ENCODE measurements at regions not wholly inside any gene's neighbourhood (a gene's known extent, or its start where the extent isn't known, plus 50 kb on each side); places are given as distances from the start of the nearest gene placed in this dataset.
A peak's percentile ranks its signal among the peaks of the same experiment; 100 is the strongest.

DNA sequence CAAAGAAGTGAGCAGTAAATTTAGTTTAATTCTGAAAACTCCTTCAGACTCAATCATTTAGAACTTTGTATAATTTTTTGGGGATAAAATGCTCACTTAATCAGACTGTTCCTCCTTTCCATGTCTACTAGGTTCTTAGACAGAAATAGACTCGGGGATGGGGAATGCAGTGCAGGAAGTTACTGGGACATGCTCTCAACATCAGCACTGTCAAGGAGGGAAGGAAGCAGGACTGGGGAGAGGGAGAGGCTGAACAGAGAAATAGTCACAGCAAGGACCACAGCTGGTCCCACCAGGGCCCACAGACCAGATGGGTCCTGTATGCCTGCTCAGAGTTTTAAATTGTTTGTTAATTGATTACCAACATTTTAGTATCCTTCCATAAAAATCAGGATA lies 310.1 kb upstream of the MSX2 start:
- DNase-seq, result no peak

DNA sequence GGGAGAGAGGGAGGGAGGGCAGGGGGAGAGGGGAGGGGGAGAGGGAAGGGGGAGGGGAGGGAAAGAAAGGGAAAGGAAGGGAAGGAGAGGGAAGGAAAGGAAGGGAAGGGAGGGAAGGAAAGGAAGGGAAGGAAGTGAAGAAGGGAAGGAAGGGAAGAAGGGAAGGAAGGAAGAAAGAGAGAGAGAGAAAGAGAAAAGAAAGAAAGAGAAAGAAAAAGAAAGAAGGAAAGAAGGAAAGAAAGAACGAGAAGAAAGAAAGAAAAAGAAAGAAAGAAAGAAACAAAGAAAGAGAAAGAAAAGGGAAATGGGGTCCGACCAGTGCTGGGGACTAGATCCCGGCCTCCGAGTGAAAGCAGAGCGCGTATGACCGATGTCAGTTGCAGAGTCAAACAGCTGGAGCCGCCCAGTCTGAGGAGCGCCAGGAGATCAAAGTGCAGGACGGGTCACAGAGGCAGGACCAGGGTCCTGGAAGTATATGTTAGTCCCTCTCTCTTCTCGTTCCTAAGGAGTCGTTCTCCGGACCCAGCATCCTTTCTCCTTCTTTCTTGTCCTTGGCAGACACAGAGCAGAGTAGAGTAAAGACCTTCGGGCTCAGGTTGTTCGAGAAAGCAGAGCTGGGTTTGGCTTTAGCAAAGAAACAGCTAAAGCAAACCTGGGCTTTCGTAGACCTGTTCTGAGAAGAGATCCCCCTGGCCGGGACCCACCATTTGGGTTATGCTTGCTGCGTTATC lies 305.4 kb upstream of the MSX2 start:
- no peak for DNase-seq

DNA sequence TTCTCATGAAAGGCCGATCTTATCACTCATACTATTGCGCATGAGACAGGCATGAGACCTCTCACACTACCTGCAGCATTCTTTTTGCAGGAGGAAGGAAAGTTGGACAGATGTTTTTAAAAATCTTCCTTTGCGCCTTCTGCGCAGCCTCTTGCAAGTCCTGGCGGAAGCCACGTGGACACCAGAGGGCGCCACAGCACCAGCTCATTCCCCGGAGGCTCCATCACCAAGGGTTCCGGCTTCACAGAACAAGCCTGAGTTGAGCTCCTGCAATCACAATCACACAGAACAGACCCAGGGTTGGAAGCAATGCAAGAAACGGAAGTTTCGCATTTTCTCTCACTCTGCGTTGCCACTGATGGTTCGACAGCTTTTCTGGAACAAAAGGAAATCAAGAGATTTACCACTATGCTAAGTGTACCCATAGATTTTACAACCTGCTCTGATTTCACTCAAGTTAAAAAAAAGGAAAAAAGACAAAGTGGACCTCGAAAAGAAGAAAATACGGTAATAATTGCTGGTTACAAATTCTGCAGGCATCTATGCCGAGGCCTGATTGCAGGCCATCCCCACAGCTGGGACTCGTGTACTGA lies 304.7 kb upstream of the MSX2 start:
- peak; percentile 85 for DNase-seq

DNA sequence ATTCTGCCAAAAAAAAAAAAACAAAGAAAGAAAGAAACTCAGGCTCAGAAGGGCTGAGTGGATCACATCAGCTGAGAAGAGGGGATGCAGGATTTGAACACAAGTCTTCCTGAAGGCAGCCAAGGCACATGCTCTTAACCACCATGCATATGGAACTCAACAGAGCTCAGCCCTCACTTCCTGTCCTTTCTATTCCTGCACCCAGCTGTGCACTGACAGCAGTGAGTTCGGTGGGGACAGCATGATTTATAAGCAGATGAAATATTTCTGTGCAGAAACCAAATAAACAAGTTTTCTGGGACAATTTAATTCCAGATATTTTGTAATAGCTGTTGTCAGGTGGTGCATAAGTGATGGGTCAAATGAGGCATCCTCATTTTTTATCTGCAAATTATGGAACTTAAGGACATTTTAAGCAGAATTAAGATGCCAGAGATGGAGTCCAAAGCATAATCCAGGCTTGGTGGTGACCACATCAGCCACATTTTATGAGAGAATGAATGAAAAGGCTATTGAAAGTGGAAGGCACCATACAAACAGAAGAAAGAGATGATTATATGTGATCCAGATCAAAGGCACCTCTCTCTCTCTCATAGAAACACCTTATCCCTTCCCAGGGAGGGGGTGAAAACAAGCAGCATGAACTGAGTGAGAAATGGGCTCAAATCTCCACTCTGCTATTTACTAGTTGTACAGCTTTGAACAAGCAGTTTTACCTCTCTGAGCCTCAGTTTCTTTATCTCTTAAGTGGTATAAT lies 303.6 kb upstream of the MSX2 start:
- DNase-seq, result no peak

DNA sequence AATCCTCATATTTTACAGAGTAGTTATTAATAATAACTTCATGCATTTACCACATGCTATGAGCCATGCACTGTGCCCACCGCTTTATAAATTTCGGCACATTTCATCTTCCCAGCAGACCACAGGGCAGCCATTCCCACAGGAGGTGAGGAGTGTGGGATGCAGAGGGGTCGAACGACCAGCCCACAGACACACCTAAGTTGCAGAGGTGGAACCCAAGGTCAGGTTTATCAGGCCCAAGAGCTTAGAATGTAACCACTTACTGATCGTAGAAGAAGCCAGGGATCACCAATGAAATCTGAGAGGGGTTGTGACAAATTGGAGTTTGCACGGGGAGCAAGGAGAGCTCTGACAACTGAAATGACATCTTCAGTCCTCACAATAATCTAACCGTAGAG lies 303.0 kb upstream of the MSX2 start:
- DNase-seq, result no peak

DNA sequence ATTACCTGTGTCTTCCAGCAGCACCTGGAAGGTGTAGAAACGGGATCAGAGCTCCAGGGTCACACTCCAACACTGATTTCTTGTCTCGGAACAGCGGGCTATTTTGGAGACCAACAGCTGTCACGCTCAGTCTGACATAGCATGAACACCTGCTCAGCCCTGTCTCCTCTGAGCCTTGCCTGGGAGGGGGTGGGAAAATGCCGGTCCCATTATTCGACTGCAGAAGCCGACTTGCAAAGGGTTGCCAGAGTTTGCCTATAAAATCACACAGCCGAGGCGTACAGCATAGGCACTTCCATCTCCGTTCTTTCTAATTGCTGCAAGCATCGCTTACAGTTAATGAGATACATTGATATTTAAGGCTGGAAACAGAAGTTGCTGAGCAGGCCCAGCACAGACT lies 300.8 kb upstream of the MSX2 start:
- DNase-seq, result no peak

DNA sequence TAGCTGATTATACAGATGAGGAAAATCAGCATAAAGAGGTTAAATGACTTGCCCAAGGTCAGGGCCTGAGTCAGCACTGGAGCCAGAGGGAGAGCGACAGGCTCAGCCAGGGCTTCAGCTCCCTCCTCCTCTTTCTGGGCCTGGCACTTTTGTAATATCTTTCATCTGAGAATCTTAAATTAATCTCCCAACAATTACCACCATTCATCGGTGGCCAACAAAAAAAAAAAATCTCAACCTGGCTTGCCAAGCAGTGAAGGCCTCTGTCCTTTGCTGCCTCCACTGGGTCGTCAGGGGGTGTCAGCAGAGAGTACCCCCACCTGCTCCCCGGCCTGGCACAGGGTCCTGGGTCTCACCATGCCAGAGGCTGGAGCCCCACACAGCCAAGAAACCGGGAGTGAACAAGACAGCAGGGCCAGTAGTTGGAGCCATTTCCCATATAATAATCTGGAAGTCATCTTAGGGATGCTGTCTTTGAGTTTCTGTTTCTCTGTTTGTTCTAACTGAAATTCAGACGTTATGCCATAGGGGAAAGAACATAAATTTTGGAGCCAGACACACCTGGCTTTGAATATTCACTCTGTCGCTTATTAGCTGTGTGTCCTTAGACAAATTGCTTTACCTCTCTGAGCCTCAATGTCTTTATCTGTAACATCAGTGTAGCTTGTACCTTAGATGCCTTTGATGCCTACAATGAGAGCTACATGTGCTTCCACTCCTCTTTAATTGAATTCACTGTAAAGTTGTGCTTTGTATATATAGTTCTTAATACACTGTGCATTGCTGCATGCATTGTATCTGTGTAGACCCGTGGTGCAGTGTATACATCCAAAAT lies 299.9 kb upstream of the MSX2 start:
- no peak for DNase-seq

DNA sequence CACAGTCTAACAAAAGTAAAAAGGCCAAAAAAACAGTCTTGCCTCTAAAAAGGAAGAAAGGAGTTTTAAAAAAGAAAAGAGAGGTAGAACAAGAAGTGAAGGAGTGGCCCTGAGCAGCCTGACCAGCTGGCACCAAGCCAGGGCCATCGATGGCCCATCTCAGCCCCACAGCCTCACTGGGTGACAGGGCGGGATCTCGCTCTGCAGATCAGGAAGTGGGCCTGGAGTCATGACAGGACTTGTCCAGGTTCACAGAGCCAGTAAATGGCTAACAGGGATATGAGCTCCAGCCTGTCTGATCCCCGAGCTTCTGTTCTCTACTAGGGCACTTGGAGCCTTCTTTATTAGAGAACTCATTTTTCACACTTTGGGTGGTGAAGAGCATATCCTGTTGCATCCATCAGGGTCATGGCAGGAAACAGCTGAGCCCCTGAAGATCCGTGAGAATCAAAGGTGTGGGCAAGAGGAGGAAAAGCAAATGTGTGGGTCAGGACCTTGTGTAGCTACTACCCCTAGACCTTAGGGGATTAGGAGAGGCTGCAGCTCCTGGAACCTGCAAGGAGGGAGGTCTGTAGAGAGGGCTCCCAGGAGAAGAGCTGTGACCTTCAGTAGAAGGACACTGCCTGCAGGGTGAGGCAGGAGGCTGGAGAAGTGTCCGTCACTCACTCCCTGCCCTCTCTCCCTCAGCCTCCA lies 299.0 kb upstream of the MSX2 start:
- DNase-seq, result no peak

DNA sequence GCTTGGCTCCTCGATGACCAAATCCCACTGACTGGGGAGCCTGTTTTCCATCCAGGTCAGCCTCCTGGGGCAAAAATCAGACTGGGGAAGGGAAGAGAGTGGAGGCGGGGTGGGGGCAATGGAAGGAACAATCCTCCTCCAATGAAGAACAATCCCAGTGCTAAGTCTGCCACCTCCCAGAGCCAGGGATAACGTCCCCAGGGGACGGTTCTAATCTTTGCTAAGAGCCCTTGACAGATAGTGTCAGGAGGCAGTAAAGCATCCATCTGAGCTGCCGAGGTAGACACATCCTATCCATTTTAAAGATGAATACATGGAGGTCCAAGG lies 298.5 kb upstream of the MSX2 start:
- DNase-seq, result no peak

DNA sequence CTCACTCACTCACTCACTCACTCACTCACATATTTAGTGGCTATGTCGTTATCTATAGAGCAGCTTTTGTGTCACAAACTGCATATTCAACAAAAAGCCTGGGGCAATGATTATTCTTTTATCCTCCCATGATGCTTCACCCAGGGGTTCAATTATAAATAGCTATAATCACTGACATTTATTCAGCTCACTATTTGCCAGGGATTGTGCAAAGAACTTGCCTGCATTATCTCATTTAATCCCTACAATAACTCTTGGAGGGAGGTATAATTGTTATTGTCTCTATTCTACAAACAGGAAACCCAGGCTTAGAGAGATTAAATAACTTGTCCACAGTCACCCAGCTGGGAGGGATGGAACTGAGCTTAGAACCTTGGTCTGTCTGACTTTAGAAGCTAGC lies 298.0 kb upstream of the MSX2 start:
- DNase-seq, result no peak

DNA sequence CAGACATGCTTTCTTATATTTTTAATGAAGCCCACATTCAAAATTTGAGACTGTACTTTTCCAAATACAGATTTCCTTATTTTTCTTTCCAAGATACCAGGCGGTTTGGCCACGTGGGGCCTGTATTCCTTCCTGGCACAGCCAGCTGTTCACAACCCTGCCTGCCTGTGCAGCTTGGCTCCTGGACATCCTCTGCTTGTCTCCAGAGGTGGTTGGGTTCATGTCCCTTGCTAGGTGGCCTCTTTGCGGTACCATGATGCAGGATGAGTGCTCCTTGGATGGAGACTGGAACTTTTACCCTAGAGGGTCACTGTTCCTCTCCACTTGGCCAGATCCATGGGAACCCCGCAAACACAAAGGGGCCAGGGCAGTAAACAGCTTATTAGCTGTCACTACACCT lies 297.5 kb upstream of the MSX2 start:
- DNase-seq, result no peak

DNA sequence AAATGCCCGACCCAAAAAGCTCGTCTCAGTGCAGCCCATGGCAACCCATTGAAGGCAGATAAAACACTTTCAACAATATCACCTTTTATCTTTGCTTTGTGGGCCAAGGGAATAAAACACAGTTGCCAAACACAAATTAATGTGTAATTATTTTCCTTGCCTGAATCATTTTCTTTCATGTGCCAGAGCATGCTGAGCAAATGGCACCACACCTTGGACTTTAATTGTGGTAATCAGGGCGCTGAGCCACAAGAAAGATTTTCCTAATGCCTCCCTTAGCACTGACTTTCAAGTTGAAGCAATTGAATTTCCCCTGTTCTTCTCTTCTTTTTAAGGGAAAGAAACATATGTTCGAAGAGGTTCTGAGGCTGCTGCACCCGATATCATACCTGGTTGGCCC lies 297.1 kb upstream of the MSX2 start:
- DNase-seq, result no peak

DNA sequence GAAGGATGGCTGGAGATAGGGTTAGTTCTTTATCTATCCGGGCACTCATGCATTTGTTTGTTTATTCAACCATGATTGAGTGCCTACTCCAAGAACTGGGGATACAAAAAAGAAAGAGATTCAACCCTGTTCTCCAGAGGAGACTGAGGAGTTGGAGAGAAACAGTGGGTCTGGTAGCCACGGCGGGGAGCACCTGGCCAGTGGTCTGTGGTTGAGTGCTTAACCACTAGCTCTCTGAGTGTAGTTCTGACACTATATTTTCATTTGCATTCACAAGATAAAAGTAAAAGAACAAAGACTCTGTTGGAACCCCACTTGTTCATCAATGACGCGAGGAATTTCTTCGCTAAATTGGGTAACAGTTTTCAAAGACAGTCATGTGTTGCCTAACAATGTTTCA lies 295.5 kb upstream of the MSX2 start:
- no peak for DNase-seq

DNA sequence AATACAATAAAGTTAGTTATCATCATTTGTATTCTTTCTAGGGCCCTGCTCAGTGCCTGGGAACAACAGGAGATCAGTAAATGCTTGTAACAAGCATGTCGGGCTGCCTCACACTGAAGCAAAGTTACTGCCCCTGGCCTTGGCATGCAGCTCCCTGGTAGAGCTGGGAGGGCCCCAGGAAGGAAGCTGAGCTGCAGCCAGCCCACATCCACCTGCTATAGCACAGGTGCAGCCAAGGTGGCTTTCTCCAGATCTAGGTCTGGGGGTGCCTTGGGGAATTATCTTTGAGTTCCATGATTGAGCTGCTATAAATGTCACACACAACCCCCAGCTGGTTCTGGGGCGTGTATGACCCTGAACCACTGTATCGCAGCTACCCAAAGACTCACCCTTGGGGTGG lies 293.4 kb upstream of the MSX2 start:
- DNase-seq, result no peak

DNA sequence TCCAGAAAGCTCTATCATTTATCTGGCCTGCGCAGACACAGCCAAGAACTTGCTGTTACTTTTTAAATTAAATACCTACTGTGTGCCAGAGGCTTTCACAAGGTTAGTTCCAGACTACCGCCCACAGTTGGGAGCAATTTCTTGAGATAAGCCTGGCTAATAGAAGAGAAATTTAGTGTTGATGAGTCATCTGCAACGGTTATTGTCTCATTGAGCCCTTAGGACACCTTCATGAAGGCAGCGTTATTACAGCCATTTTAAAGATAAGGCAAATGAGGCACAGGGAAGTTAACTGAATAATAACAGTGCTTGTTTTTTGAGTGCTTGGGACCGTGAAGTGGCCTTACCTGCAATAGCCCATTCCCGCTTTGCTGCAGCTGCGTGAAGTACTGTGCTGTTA lies 292.9 kb upstream of the MSX2 start:
- DNase-seq, result no peak

DNA sequence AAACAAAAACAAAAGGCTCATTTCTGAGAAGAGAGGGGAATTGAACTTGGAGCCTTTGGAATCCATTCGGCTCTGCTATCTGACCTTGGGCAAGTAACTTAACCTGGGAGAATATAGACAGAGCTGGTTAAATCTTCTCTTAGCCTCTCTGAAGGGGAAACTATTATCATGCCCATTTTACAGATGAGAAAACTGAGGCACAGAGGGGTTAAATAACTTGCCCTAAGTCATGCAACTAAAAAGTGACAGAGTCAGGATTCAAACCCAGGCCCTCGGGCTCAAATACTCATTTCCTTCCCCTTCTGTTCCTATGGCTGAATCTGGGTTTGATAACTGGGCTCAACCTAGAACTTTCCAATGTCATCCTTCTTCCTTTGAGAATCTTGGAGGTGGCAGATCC lies 291.3 kb upstream of the MSX2 start:
- DNase-seq, result no peak

DNA sequence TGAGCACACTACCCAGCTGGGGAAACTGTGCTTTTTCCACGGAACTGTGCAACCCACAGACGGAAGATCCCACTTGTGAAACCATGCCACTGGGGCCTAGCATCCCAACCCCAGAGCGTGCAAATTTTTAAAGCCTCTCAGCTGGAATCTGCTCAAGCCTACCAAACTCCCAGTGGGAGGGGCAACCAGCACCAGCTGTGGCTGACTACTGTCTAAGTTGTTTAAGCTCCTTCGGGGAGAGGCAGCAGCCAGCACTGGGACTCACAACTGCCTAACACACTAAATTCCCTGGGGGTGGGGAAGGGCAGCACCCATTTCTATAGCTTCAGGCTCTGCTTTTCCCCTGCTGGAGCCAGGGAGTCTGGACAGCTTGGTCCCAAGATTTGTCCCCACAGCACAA lies 287.6 kb upstream of the MSX2 start:
- DNase-seq, result no peak

DNA sequence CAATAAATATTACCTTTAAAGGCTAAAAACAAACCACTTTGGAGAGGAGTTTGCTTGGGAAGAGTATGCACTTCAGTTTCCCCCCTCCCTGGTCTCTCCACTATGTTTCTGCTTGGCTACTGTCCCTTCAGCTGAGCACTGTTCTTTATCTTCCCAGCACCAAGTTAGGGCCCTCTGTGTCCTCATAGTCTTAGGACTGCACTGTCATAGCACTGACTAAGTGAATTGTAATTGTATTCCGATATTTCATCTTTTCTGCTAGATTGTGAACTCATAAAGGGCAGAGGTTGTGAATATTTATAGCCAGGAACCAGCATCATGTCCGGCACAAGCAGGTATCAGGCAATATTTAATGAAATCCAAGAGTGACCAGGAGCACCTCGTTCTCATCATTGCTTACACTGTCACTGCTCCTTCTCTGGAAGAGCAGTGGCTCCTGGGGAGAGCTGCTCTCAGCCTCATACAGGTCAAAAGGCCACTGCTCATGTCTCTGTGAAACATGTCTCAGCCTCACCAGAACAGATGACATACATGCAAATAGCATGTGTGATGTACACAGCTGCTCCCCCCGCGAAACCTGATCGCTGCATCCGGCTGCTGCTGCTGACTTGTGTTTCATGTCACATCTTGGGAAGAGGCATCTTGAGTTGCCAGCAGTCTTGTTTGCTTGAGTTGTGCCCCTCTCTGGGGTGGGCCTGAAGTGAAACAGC lies 279.7 kb upstream of the MSX2 start:
- no peak for DNase-seq

DNA sequence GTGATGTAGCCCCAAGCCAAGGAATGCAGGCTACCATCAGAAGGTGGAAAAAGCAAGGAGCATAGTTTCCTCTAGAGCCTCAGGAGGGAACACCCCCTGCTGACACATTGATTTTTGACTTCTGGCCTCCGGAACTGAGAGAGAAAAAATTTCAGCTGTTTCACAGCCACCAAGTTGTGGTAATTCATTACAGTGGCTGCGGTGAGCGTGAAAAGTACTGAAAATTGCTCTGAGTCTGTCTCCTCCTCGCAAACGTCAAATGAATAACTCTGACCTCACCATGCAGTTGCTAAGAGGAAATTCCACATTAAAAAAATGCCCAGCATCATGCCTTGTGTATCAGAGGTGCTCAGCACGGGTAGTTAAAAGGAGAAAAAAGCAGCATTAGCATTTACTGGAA lies 277.9 kb upstream of the MSX2 start:
- DNase-seq, result no peak

DNA sequence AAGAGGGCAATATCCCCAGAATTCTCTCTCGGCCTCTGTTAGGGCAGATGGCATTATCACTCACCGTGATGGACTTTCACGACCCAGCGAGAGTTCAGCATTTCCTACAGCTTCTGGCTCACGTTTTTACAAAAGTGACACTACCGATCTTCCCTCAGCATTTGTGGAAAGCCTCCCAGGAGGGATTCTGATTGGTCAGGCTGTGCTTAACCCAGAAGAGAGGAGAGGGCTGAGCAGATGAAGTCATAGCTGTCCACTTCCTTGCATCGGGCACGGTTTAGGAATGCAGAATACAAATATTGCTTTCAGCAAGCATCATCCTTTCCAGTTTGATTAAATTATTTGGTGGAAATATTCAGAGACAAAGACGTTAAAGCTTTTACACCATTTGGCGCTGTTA lies 277.4 kb upstream of the MSX2 start:
- DNase-seq, result no peak

DNA sequence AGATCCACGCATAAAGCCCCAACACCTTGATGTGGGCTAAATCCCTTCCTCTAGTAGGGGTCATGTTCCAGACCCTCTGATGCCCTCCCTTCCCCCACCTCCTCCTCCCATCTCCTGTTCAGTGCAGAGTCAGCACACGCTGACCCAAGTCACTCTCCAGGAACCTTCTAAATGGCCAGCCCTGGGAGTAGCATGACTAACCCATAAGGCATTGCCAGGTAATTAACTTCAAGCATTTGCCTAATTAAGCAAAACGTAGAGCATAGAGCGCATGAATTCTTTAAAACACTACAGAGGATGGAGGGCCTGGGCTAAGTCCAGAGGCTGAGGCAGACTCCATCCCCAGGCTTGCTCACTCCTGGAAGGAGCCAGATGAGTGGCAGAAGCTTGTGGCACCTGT lies 276.3 kb upstream of the MSX2 start:
- DNase-seq, result no peak

DNA sequence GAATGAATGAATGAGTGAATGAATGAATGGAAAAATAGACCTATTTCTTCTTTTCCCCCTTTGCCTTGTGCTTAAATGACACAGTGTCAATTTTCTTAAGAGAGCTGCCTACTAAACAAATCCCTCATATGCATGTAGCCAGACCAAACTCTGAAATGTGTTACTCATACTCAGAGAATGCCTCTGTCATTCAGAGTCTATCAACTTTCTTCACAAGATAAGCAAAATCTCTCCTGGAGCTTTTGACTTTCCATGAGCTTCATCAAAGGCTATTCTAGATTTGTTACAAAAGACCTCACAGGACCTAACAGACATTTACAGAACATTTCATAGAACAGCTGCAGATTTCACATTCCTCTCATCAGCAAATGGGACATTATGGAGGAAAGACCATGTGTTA lies 275.7 kb upstream of the MSX2 start:
- DNase-seq, result no peak

All from GOT3 (cell line).